ENCODE measurements at regions not wholly inside any gene's neighbourhood (a gene's known extent, or its start where the extent isn't known, plus 50 kb on each side); places are given as distances from the start of the nearest gene placed in this dataset.

DNA sequence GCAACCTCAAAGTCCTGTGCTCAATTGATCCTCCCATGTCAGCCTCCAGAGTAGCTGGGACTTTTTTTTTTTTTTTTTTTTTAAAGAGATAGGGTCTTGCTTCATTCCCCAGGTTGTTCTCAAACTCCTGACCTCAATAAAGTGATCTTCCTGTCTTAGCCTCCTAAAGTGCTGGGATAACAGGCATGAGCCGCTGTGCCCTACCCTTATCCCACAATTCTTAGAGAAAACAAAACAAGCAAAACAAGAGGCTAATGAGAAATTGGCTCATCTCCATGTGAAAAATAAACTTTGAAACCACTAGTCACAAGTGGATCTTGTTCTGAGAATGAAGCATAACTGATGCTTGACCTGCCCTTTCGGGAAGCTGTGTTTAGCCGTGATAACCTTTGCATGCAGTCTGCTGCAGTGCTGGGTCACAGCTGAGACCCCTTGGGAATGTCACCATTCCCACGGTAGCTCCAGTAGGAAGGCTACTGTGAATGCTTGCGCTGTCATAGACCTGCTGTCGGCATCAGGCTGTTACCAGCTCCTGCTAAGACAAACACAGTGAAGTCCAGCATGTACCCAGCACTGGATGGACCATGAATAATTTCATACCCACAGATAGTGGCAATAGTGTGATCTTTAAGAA, 290.7 kb upstream of the KIAA1217 start:
- no peak for TF ChIP-seq POLR2AphosphoS5 (IDR thresholded peaks at IDR 0.05; ENCODE audit: low read depth, low read length)
- TF ChIP-seq, protein P1, sequence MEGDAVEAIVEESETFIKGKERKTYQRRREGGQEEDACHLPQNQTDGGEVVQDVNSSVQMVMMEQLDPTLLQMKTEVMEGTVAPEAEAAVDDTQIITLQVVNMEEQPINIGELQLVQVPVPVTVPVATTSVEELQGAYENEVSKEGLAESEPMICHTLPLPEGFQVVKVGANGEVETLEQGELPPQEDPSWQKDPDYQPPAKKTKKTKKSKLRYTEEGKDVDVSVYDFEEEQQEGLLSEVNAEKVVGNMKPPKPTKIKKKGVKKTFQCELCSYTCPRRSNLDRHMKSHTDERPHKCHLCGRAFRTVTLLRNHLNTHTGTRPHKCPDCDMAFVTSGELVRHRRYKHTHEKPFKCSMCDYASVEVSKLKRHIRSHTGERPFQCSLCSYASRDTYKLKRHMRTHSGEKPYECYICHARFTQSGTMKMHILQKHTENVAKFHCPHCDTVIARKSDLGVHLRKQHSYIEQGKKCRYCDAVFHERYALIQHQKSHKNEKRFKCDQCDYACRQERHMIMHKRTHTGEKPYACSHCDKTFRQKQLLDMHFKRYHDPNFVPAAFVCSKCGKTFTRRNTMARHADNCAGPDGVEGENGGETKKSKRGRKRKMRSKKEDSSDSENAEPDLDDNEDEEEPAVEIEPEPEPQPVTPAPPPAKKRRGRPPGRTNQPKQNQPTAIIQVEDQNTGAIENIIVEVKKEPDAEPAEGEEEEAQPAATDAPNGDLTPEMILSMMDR (IDR thresholded peaks at IDR 0.05), result no peak
